WTC11 (cell line): ENCODE measurements at regions not wholly inside any gene's neighbourhood (a gene's known extent, or its start where the extent isn't known, plus 50 kb on each side); places are given as distances from the start of the nearest gene placed in this dataset.
"Not testable (repeated sequence)": the region's sequence is repeated elsewhere in the genome, so short reads cannot be mapped to it uniquely, and the experiment has no call there.

Experiments used
- ATAC-seq: fragments of 200-7000 bp; cut with Tn5 transposase; 2 replicates; pipeline ENCODE4 v1.10.0; 2021; ENCODE audit warnings: mild to moderate bottlenecking, moderate library complexity
- CTCF ChIA-PET: fragments of 300-600 bp; sonication (Branson Sonifier 250); formaldehyde crosslinking; loops from one replicate; lab custom pipeline; 2021; ENCODE audit warnings: antibody characterized with exemption; lab: Charles Lee
- POLR2A ChIA-PET: fragments of 350-600 bp; sonication (Branson Sonifier 250); formaldehyde crosslinking; loops from one replicate; lab custom pipeline; 2021; ENCODE audit warnings: antibody characterized with exemption; lab: Charles Lee
- DNase-seq: peaks from one replicate; pipeline ENCODE4 v3.0.0; 2021; ENCODE audit warnings: low spot score
- H3K27ac Mint-ChIP-seq: 2 replicates; pipeline ENCODE4 v1.8.0; 2021; ENCODE audit warnings: mixed read lengths
- H3K27me3 Mint-ChIP-seq: 2 replicates; pipeline ENCODE4 v1.8.0; 2021; ENCODE audit warnings: low read depth, mild to moderate bottlenecking, moderate library complexity, mixed read lengths
- H3K36me3 Mint-ChIP-seq: 2 replicates; pipeline ENCODE4 v1.8.0; 2021; ENCODE audit warnings: mixed read lengths
- H3K4me1 Mint-ChIP-seq: 2 replicates; pipeline ENCODE4 v1.8.0; 2022; ENCODE audit warnings: mixed read lengths
- H3K4me3 Mint-ChIP-seq: 2 replicates; pipeline ENCODE4 v1.8.0; 2021; ENCODE audit warnings: mild to moderate bottlenecking, moderate library complexity, mixed read lengths
- H3K9me3 Mint-ChIP-seq: 2 replicates; pipeline ENCODE4 v1.8.0; 2021; ENCODE audit warnings: mixed read lengths
- FOXJ3 ChIP-seq: sonication (generic); formaldehyde crosslinking; IDR thresholded peaks from 2 replicates; pipeline ENCODE4 v1.9.0; 2021; ENCODE audit warnings: missing genetic modification reagents, mild to moderate bottlenecking, borderline replicate concordance
- GRHL2 ChIP-seq: fragments of 250-450 bp; sonication (Bioruptor Pico); IDR thresholded peaks from 2 replicates; pipeline ENCODE4 v1.8.0; 2022; ENCODE audit warnings: mild to moderate bottlenecking, moderate library complexity; ENCODE audit not compliant: insufficient replicate concordance, severe bottlenecking
- HMGA2 ChIP-seq: fragments of 250-450 bp; sonication (Bioruptor Pico); IDR thresholded peaks from 2 replicates; pipeline ENCODE4 v1.4.0; 2021; ENCODE audit warnings: mild to moderate bottlenecking, moderate library complexity
- JAZF1 ChIP-seq: fragments of 250-450 bp; sonication (Bioruptor Pico); IDR thresholded peaks from 2 replicates; pipeline ENCODE4 v1.9.0; 2021; ENCODE audit warnings: moderate library complexity, mild to moderate bottlenecking, inconsistent platforms
- NR1H2 ChIP-seq: sonication (generic); formaldehyde crosslinking; IDR thresholded peaks from 2 replicates; pipeline ENCODE4 v1.9.0; 2021; ENCODE audit warnings: mild to moderate bottlenecking, moderate library complexity, missing genetic modification reagents
- NR3C1 ChIP-seq: sonication (generic); formaldehyde crosslinking; conservative IDR thresholded peaks from 2 replicates; pipeline ENCODE4 v1.8.1; 2023; ENCODE audit warnings: low read depth, mild to moderate bottlenecking, missing genetic modification reagents
- SOX15 ChIP-seq: fragments of 250-450 bp; sonication (Bioruptor Pico); IDR thresholded peaks from 2 replicates; pipeline ENCODE4 v1.9.0; 2021; ENCODE audit warnings: mild to moderate bottlenecking
- ZNF219 ChIP-seq: sonication (generic); formaldehyde crosslinking; IDR thresholded peaks from 2 replicates; pipeline ENCODE4 v1.8.0; 2023; ENCODE audit warnings: missing genetic modification reagents, mild to moderate bottlenecking, borderline replicate concordance
- ZNF423 ChIP-seq: fragments of 250-450 bp; sonication (Bioruptor Pico); IDR thresholded peaks from 2 replicates; pipeline ENCODE4 v2.1.2; 2022; ENCODE audit warnings: mild to moderate bottlenecking, moderate library complexity
- TF ChIP-seq, protein P1 (sequence below): fragments of 250-450 bp; sonication (Bioruptor Pico); conservative IDR thresholded peaks from 2 replicates; pipeline ENCODE4 v1.9.0; 2021; ENCODE audit warnings: mild to moderate bottlenecking
- TF ChIP-seq, protein P2 (sequence below): sonication (generic); formaldehyde crosslinking; IDR thresholded peaks from 2 replicates; pipeline ENCODE4 v1.8.0; 2022; ENCODE audit warnings: mild to moderate bottlenecking, missing genetic modification reagents
- TF ChIP-seq, protein P3 (sequence below): fragments of 250-450 bp; sonication (Bioruptor Pico); IDR thresholded peaks from 2 replicates; pipeline ENCODE4 v2.1.2; 2022; ENCODE audit warnings: mild to moderate bottlenecking, moderate library complexity
- TF ChIP-seq, protein P4 (sequence below): sonication (generic); formaldehyde crosslinking; IDR thresholded peaks from 2 replicates; pipeline ENCODE4 v1.8.1; 2023; ENCODE audit warnings: mild to moderate bottlenecking, moderate library complexity, missing genetic modification reagents
- TF ChIP-seq, protein P5 (sequence below): sonication (generic); formaldehyde crosslinking; IDR thresholded peaks from 2 replicates; pipeline ENCODE4 v1.8.0; 2022; ENCODE audit warnings: mild to moderate bottlenecking, missing genetic modification reagents
- TF ChIP-seq, protein P6 (sequence below): fragments of 250-450 bp; sonication (Bioruptor Pico); IDR thresholded peaks from 2 replicates; pipeline ENCODE4 v1.9.0; 2021; ENCODE audit warnings: mild to moderate bottlenecking

DNA sequence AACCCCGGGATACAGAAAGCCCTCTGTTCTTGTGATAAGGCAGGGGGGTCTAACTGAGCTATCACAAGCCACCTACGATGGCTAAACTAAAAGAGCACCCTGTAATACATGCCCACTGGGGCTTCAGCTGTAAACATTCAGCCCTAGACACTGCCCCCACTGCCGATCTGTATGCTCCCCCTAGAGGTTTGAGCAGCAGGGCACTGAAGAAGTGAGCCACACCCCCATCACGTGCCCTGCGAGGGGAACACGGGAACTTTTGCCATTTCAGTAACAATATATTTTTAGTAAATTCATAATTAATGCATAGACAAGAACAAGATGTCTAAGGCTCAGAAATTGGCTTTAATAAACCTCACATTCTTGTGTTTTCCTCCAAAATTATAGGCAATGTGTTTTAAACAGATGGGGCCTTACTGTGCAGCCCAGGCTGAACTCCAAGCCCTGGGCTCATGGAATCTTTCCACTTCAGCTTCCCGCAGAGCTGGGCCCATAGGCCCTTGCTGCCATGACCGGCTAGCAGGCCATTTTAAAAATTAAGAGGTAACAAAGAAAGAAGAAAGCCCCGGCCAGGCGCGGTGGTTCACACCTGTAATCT, 235.3 kb upstream of the SFRP2 start (continued):
- TF ChIP-seq, protein P1, sequence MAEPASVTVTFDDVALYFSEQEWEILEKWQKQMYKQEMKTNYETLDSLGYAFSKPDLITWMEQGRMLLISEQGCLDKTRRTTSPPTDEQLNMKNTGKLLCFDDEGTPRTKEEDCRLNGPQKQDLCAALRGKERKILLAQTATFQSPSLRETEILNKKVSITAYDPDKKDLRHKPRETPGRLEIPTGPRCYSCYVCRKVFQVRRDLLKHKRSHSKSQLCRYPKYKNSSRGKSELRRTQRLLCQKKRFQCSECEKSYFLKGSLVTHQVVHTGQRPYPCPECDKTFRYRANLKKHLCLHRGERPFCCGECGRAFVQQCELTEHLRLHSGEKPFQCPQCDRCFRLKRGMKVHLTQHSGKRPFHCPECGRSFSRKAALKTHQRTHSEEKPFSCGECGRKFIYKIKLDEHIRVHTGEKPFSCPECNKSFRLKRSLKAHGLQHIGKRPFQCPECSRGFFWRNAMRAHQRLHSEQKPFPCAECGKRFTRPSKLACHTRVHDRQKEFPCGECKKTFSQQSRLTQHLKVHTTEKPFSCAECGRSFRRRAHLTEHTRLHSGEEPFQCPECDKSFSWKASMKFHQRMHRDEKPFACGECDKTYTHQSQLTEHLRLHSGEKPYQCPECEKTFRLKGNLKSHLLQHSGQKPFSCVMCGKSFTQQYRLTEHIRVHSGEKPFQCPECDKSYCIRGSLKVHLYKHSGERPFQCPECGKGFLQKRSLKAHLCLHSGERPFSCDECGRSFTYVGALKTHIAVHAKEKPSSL: no peak
- TF ChIP-seq, protein P2, sequence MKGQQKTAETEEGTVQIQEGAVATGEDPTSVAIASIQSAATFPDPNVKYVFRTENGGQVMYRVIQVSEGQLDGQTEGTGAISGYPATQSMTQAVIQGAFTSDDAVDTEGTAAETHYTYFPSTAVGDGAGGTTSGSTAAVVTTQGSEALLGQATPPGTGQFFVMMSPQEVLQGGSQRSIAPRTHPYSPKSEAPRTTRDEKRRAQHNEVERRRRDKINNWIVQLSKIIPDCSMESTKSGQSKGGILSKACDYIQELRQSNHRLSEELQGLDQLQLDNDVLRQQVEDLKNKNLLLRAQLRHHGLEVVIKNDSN: peak; percentile 74
- TF ChIP-seq SOX15 (CRISPR knock-in tag): no peak

DNA sequence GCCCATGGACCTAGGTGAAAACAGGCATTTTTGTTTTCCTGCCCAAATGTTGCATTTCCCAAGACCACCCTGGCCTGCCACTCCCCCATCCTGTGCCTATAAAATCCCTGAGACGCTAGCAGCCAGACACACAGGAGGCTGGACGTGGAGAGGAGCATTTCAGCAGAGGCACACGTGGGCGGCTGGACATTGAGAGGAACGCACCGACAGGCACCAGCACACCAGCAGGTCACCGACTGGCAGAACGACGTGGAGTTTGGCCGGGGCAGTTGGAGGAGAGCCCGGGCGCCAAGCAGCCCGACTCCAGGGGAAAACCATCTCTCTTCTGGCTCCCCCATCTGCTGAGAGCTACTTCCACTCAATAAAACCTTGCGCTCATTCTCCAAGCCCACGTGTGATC, 234.8 kb upstream of the SFRP2 start:
- peaks cover 35% of the 10 kb centered on the region for H3K4me1 Mint-ChIP-seq
- H3K9me3 Mint-ChIP-seq, DNase-seq, H3K4me3 Mint-ChIP-seq, H3K27me3 Mint-ChIP-seq, H3K27ac Mint-ChIP-seq, POLR2A ChIA-PET, H3K36me3 Mint-ChIP-seq: not testable (repeated sequence)
- CTCF ChIA-PET: interaction anchor here (0.6 to 2.0 kb wide), 8 partner anchors 10 to 242 kb away, joined by 3 to 9 read pairs (median 3); no protein-coding TSS in a partner anchor
- ATAC-seq: peak; percentile 12

DNA sequence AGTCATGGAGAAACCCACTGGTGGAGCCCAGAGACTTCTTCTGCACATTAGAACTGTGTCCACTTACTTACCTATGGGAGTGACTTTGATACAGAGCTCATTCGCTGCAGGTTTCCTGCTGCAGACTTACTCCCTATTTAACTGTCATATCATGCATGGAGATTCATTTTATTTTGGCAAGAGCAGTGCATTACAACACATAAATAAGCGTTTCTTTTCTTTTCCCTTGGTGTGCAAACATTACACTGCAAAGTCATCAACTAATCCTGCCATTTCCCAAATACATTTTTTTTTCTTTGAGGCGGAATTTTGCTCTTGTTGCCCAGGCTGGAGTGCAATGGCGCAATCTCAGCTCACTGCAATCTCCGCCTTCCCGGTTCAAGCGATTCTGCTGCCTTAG, 230.9 kb upstream of the SFRP2 start:
- H3K36me3 Mint-ChIP-seq: no peaks in the 10 kb centered on the region
- H3K4me1 Mint-ChIP-seq: peaks cover 19% of the 10 kb centered on the region
- DNase-seq: no peak
- H3K4me3 Mint-ChIP-seq: no peak overlapping the region
- H3K27ac Mint-ChIP-seq: no peak overlapping the region
- no peak for ATAC-seq
- no peaks in the 10 kb centered on the region for H3K9me3 Mint-ChIP-seq
- CTCF ChIA-PET: interaction anchor here (0.6 to 2.4 kb wide), 6 partner anchors 14 to 239 kb away, joined by 4 to 15 read pairs (median 10); no protein-coding TSS in a partner anchor
- no peak for TF ChIP-seq NR3C1 (CRISPR knock-in tag)
- TF ChIP-seq, protein P3, sequence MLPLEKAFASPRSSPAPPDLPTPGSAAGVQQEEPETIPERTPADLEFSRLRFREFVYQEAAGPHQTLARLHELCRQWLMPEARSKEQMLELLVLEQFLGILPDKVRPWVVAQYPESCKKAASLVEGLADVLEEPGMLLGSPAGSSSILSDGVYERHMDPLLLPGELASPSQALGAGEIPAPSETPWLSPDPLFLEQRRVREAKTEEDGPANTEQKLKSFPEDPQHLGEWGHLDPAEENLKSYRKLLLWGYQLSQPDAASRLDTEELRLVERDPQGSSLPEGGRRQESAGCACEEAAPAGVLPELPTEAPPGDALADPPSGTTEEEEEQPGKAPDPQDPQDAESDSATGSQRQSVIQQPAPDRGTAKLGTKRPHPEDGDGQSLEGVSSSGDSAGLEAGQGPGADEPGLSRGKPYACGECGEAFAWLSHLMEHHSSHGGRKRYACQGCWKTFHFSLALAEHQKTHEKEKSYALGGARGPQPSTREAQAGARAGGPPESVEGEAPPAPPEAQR (CRISPR knock-in tag): no peak
- TF ChIP-seq ZNF423: no peak
- TF ChIP-seq, protein P4, sequence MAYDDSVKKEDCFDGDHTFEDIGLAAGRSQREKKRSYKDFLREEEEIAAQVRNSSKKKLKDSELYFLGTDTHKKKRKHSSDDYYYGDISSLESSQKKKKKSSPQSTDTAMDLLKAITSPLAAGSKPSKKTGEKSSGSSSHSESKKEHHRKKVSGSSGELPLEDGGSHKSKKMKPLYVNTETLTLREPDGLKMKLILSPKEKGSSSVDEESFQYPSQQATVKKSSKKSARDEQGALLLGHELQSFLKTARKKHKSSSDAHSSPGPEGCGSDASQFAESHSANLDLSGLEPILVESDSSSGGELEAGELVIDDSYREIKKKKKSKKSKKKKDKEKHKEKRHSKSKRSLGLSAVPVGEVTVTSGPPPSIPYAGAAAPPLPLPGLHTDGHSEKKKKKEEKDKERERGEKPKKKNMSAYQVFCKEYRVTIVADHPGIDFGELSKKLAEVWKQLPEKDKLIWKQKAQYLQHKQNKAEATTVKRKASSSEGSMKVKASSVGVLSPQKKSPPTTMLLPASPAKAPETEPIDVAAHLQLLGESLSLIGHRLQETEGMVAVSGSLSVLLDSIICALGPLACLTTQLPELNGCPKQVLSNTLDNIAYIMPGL: no peak
- no peaks in the 10 kb centered on the region for H3K27me3 Mint-ChIP-seq
- POLR2A ChIA-PET: no interaction called here

DNA sequence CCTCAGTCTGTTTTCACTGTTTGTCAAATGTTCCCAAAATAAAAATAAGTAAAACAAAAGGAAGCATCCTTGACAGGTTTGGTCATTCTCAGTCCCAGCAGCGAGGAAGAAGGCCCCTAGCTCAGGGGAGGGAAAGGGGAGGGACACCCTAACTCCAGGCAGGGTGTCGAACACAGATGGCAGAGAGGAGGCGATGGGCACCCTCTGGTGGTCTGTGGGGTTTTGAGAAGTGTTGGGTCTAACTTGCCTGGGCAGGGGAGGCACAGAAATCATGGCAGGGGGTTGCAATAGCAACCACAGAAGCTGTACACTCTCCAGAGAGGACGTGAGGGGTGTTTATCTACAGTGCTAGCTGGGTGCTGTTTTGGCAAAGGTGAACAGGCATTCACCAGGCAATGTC, 229.8 kb upstream of the SFRP2 start:
- DNase-seq: peak; percentile 67
- peak; percentile 99 for ATAC-seq
- no peaks in the 10 kb centered on the region for H3K36me3 Mint-ChIP-seq
- no peak for TF ChIP-seq HMGA2 (CRISPR knock-in tag)
- ChIA-PET CTCF (interaction anchor here (0.6 to 2.4 kb wide), 14 partner anchors 8 to 242 kb away, joined by 3 to 47 read pairs (median 4); no protein-coding TSS in a partner anchor), POLR2A (interaction anchor here (1.0 to 1.3 kb wide), 2 partner anchors 226 to 233 kb away, joined by 3 to 5 read pairs; no protein-coding TSS in a partner anchor)
- no peaks in the 10 kb centered on the region for H3K9me3 Mint-ChIP-seq
- H3K27me3 Mint-ChIP-seq: no peaks in the 10 kb centered on the region
- H3K4me3 Mint-ChIP-seq: no peak overlapping the region
- H3K27ac Mint-ChIP-seq: no peak overlapping the region
- H3K4me1 Mint-ChIP-seq: peaks cover 17% of the 10 kb centered on the region

DNA sequence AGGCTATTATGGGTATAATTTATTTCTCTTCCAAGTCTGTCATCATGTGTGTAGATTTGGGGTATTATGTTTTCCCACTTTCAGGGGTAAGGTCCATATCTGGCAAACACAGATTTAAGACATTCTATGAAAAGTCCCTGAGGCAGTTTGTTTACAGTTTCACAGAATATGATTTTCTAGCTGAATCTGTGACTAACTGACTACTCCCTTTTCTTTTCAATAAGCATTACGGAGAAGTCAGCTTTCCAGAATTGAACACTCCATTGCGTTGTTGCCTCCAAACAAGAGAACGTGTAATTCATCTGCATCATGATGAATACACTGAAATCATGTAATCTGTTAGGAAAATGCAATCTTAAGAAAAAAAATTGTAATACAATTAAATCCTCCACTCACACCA, 226.7 kb upstream of the SFRP2 start:
- peaks cover 2% of the 10 kb centered on the region; the same call in 1 of the 2 replicates for H3K27me3 Mint-ChIP-seq
- H3K9me3 Mint-ChIP-seq: 0 out of 2 replicates have a peak, but pooled peaks cover 4% of the 10 kb centered on the region
- no peak for ATAC-seq
- H3K4me3 Mint-ChIP-seq: no peak overlapping the region
- TF ChIP-seq FOXJ3 (CRISPR knock-in tag) (no peak), HMGA2 (CRISPR knock-in tag) (no peak), JAZF1 (CRISPR knock-in tag) (no peak), GRHL2 (CRISPR knock-in tag) (no peak), ZNF219 (CRISPR knock-in tag) (no peak), NR1H2 (CRISPR knock-in tag) (no peak)
- TF ChIP-seq, protein P5, sequence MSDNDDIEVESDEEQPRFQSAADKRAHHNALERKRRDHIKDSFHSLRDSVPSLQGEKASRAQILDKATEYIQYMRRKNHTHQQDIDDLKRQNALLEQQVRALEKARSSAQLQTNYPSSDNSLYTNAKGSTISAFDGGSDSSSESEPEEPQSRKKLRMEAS (CRISPR knock-in tag): no peak
- TF ChIP-seq, protein P6, sequence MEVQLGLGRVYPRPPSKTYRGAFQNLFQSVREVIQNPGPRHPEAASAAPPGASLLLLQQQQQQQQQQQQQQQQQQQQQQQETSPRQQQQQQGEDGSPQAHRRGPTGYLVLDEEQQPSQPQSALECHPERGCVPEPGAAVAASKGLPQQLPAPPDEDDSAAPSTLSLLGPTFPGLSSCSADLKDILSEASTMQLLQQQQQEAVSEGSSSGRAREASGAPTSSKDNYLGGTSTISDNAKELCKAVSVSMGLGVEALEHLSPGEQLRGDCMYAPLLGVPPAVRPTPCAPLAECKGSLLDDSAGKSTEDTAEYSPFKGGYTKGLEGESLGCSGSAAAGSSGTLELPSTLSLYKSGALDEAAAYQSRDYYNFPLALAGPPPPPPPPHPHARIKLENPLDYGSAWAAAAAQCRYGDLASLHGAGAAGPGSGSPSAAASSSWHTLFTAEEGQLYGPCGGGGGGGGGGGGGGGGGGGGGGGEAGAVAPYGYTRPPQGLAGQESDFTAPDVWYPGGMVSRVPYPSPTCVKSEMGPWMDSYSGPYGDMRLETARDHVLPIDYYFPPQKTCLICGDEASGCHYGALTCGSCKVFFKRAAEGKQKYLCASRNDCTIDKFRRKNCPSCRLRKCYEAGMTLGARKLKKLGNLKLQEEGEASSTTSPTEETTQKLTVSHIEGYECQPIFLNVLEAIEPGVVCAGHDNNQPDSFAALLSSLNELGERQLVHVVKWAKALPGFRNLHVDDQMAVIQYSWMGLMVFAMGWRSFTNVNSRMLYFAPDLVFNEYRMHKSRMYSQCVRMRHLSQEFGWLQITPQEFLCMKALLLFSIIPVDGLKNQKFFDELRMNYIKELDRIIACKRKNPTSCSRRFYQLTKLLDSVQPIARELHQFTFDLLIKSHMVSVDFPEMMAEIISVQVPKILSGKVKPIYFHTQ (CRISPR knock-in tag): no peak
- TF ChIP-seq, all 79 proteins: peak for 0
- ChIA-PET CTCF (no interaction called here), POLR2A (no interaction called here)
- peaks cover 7% of the 10 kb centered on the region for H3K4me1 Mint-ChIP-seq
- no peaks in the 10 kb centered on the region for H3K36me3 Mint-ChIP-seq
- no peak for DNase-seq
- H3K27ac Mint-ChIP-seq: no peak overlapping the region
